ENCODE measurements at regions not wholly inside any gene's neighbourhood (a gene's known extent, or its start where the extent isn't known, plus 50 kb on each side); places are given as distances from the start of the nearest gene placed in this dataset.

- ChIA-PET CTCF (no interaction called here), POLR2A (no interaction called here), RAD21 (ENCODE audit: low non-redundant PET in 1 of 2, low total read pairs in 2 of 2, uncharacterized antibody in 2 of 2, unreplicated experiment in 2 of 2) (no interaction called here)
- Histone ChIP-seq H4K20me1 (ENCODE audit: insufficient read depth) (no peaks in the 10 kb centered on the region), H3K9me2 (ENCODE audit: insufficient read depth) (no peaks in the 10 kb centered on the region), H3K27me3 (ENCODE audit: insufficient read depth, low read length) (peaks cover 7% of the 10 kb centered on the region; the same call in 1 of the 2 replicates), H3K4me3 (replicated peaks in 1 of 2; ENCODE audit: low read depth in 1 of 2, low read length in 2 of 2) (no peak overlapping the region), H3K4me2 (ENCODE audit: low read length) (no peak overlapping the region), H3K9me3 (ENCODE audit: control insufficient read depth in 1 of 2, insufficient read depth in 1 of 2, low read depth in 1 of 2, low read length in 2 of 2) (no peaks in the 10 kb centered on the region), H3K4me1 (ENCODE audit: control insufficient read depth in 1 of 2, insufficient read depth in 2 of 2, low read length in 2 of 2) (no peaks in the 10 kb centered on the region), H3K27ac (ENCODE audit: low read depth, low read length) (no peak overlapping the region), H3K79me2 (ENCODE audit: insufficient read depth, low read length) (no peaks in the 10 kb centered on the region), H3K9ac (ENCODE audit: low read length) (no peak overlapping the region), H2AFZ (ENCODE audit: low read depth, low read length, poor library complexity, severe bottlenecking) (no peak overlapping the region), H3K36me3 (ENCODE audit: control insufficient read depth in 1 of 2, insufficient read depth in 2 of 2, low read length in 2 of 2) (no peaks in the 10 kb centered on the region)
- ATAC-seq (no peak), DNase-seq (ENCODE audit: low read depth, low spot score) (no peak)
- intact Hi-C loops (cut with micrococcal nuclease), result no loop called here
- BruUV-seq (replicated peaks), result no TSS peak
- no peak for TF ChIP-seq CTCF (IDR thresholded peaks at IDR 0.05 in 2 of 3, conservative IDR thresholded peaks at IDR 0.05 in 1 of 3; ENCODE audit: borderline replicate concordance in 1 of 3, insufficient read depth in 1 of 3, low read depth in 2 of 3, low read length in 2 of 3)
- no peak for TF ChIP-seq CEBPB (IDR thresholded peaks at IDR 0.05; ENCODE audit: low read depth)
- no peak for TF ChIP-seq CBX3 (IDR thresholded peaks at IDR 0.05; ENCODE audit: low read depth)
- no peak for TF ChIP-seq MAX (IDR thresholded peaks at IDR 0.05)
- no peak for TF ChIP-seq EZH2 (IDR thresholded peaks at IDR 0.05)
- no peak for TF ChIP-seq ZBTB33 (IDR thresholded peaks at IDR 0.05; ENCODE audit: extremely low read depth, insufficient replicate concordance, low read length)
- no peak for TF ChIP-seq JUND (IDR thresholded peaks at IDR 0.05)
- no peak for TF ChIP-seq SRF (IDR thresholded peaks at IDR 0.05; ENCODE audit: low read depth)
- TF ChIP-seq ZNF274 (IDR thresholded peaks at IDR 0.05; ENCODE audit: low read depth, low read length), result no peak
- no peak for TF ChIP-seq RAD21 (IDR thresholded peaks at IDR 0.05; ENCODE audit: low read depth)
- TF ChIP-seq ELF1 (IDR thresholded peaks at IDR 0.05; ENCODE audit: borderline replicate concordance, low read depth), result no peak
Measured at GRCh38 chr10:78378192-78378591, 344.5 kb downstream of the RPS24 start.

Measured in HCT116 (cell line).